ENCODE measurements at regions not wholly inside any gene's neighbourhood (a gene's known extent, or its start where the extent isn't known, plus 50 kb on each side); places are given as distances from the start of the nearest gene placed in this dataset.
"Not testable (repeated sequence)": the region's sequence is repeated elsewhere in the genome, so short reads cannot be mapped to it uniquely, and the experiment has no call there.

DNA sequence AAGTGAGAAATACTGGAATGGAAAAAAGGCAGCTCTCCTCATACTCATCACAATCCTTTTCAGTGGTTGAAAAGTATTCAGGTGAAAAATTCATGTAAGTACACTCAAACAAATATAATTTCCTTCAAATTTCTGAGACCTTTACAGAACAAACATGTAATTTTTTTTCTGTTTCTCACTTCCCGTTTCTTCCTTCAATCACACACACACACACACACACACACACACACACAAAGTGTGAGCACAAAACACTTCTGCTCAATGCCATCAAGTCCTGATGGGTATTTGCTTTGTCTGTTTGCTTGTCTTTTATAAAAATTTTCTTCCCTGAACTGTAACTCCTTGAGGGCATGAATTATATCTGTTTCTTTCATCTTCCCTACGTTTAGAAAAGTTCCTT is 110.6 kb downstream of the LIG4 start:
- H3K4me3 Mint-ChIP-seq, result no peak overlapping the region
- DNase-seq, result no peak
- peak overlapping the region in 1 of 6 donors; percentile 8 for H3K27ac Mint-ChIP-seq
- H3K27me3 Mint-ChIP-seq, result peaks cover 0 to 5% (median 0%) of the 10 kb centered on the region in 3 donors
- H3K4me1 Mint-ChIP-seq, result peaks cover 0 to 4% (median 0%) of the 10 kb centered on the region in 3 donors
- ATAC-seq (ENCODE audit: low read depth in 2 of 2), result no peak
- H3K36me3 Mint-ChIP-seq, result no peaks in the 10 kb centered on the region
- peaks cover 0 to 10% (median 2%) of the 10 kb centered on the region in 7 donors for H3K9me3 Mint-ChIP-seq

DNA sequence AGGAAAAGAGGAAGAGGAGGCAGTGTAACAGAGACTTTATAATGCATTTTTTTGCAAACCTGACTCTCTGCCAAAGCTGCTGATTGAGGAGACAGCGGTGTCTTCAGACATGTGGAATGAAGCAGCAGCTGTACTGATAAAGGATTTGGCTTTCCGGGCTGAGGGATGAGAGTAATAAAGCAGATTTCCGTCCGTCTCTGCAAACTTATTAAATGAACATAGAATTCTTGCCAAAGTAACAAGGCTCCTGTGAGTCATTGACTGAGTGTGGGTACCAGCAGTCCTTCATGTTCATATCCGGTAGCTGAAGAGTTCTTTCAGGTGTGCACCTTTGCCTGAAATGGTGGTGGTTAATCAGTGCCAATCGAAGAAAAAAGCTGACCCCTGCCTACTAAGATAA is 112.6 kb downstream of the LIG4 start:
- peaks cover 0 to 4% (median 0%) of the 10 kb centered on the region in 3 donors for H3K4me1 Mint-ChIP-seq

DNA sequence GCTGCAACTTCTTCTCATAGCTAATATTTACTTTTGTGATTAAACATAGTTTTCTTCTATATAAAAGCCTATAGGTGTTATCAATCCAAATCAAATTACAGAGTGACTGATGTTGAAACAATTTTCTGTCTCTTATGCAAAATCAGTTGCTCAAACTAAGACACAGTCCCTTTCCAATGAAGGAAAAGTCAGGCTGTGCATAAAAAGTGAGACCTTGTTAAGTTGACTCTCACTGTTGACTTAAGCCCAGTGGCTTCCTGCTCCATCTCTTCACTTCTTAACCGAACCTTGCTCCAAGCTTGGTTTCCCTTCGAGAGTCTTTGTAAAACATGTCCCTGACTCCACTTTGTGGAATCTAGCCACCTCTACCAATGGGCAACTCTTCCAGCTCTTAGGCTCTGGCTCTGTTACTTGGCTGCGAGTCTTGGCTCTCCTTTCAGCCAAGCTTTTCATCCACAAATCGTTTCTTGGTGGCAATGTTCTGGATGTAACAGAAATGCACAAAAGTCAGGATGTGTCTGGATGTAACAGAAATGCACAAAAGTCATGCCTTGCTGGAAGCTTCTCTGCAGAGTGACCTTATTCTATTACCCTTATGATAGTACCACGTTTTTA is 118.9 kb downstream of the LIG4 start:
- Mint-ChIP-seq H3K27ac (peak overlapping the region in 1 of 6 donors; percentile 81), H3K9me3 (peaks cover 0 to 2% (median 0%) of the 10 kb centered on the region in 7 donors), H3K36me3 (no peaks in the 10 kb centered on the region), H3K4me1 (no peaks in the 10 kb centered on the region), H3K27me3 (peaks cover 6 to 10% (median 7%) of the 10 kb centered on the region in 3 donors), H3K4me3 (no peak overlapping the region)
- ATAC-seq (ENCODE audit: low read depth in 2 of 2), result no peak
- DNase-seq, result no peak

More for the DNA sequence above, 112.6 kb downstream of the LIG4 start:
- Mint-ChIP-seq H3K36me3 (no peaks in the 10 kb centered on the region), H3K27me3 (peaks cover 4 to 12% (median 7%) of the 10 kb centered on the region in 3 donors), H3K4me3 (no peak overlapping the region), H3K9me3 (peaks cover 0 to 10% (median 2%) of the 10 kb centered on the region in 7 donors), H3K27ac (no peak overlapping the region)
- ATAC-seq (ENCODE audit: low read depth in 2 of 2) (no peak), DNase-seq (no peak)

DNA sequence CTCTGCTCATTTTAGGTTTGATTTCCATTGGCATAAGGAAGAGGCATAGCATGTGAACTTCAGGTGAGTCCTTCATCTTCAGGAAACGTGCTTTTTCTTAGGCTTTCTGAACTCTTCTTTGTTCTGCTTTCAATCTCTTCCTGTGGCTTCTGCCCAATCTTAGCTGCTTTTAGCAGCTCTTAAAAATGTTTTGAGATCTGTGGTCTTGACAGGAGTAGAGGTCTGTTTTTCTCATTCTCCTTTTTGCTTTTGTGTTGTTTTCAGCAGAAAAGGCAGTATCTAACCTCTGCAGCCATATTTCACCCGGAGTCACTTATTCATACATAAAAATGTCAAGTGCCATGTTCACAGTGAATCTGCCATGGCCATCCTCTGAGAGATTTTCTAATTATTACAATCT is 120.3 kb downstream of the LIG4 start:
- H3K27ac Mint-ChIP-seq, result no peak overlapping the region
- peaks cover 0 to 2% (median 0%) of the 10 kb centered on the region in 7 donors for H3K9me3 Mint-ChIP-seq
- H3K4me3 Mint-ChIP-seq, result no peak overlapping the region
- peaks cover 6 to 10% (median 7%) of the 10 kb centered on the region in 3 donors for H3K27me3 Mint-ChIP-seq
- DNase-seq (no peak), ATAC-seq (ENCODE audit: low read depth in 2 of 2) (no peak)
- no peaks in the 10 kb centered on the region for H3K4me1 Mint-ChIP-seq
- H3K36me3 Mint-ChIP-seq, result no peaks in the 10 kb centered on the region

DNA sequence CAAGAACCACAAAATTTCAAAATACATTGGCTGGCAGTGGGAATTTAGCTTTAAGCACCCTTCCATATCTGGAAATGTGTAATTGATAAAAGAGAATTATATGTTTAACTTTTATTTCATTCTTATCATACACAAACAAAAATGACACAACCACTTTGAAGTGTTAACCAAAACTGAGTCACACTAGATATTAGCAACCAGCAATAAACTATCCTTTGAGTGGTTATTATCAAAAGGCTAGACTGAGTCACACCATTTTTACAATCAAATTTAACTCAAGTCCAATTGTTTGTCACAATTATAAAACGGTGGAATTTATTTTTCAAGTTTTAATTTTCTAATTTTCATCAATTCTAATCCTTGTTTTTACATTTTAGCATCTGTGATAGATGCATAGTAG is 121.7 kb downstream of the LIG4 start:
- ATAC-seq (ENCODE audit: low read depth in 2 of 2), result no peak
- H3K4me1 Mint-ChIP-seq, result no peaks in the 10 kb centered on the region
- H3K4me3 Mint-ChIP-seq, result no peak overlapping the region
- peaks cover 0 to 2% (median 0%) of the 10 kb centered on the region in 7 donors for H3K9me3 Mint-ChIP-seq
- H3K27me3 Mint-ChIP-seq, result peaks cover 3 to 10% (median 7%) of the 10 kb centered on the region in 3 donors
- H3K27ac Mint-ChIP-seq, result no peak overlapping the region
- no peak for DNase-seq
- no peaks in the 10 kb centered on the region for H3K36me3 Mint-ChIP-seq

DNA sequence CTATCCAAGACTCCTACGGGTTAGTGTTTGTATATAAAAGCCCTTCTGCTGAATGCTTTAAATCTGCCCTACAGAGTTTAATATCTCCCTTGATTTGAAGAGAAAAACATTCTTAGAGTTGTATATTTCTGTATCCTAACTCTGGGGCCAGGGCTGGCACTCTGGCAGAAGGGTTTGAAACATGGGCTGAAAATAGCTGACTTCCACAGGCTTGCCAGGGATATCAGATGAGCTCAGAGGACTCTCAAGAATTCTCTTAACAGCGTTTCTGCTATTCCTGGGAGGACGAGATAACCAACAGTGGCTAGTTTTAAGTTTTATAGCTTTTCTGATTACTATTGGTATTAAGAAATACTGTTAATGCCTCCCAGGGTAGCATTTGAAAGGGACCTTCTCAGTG is 127.5 kb downstream of the LIG4 start:
- Mint-ChIP-seq H3K4me3 (no peak overlapping the region), H3K27ac (no peak overlapping the region), H3K4me1 (no peaks in the 10 kb centered on the region), H3K9me3 (peaks cover 0 to 2% (median 0%) of the 10 kb centered on the region in 7 donors), H3K36me3 (no peaks in the 10 kb centered on the region), H3K27me3 (no peaks in the 10 kb centered on the region)
- DNase-seq (no peak), ATAC-seq (ENCODE audit: low read depth in 2 of 2) (no peak)

DNA sequence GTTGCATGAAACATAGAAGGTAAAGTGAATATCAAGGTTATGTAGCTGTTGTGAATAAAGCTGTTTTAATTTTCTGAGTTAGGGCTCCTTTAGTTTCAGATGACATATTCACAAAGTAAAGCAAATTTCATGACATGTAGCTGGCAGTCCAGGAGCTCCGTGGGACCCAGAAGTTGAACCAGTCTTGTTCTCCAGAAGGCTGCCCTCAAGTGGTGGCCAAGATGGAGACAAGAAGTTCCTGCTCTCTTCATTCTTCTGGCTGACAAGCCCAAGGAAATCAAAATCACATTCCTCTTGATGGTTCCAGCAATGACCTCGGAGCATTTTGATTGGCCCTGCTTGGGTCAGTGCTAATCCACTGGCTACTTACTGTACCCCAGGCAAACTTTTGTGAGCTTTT is 128.7 kb downstream of the LIG4 start:
- no peaks in the 10 kb centered on the region for H3K4me1 Mint-ChIP-seq
- no peaks in the 10 kb centered on the region for H3K36me3 Mint-ChIP-seq
- no peak overlapping the region for H3K27ac Mint-ChIP-seq
- DNase-seq (no peak), ATAC-seq (ENCODE audit: low read depth in 2 of 2) (no peak)
- H3K27me3 Mint-ChIP-seq, result no peaks in the 10 kb centered on the region
- peaks cover 0 to 2% (median 0%) of the 10 kb centered on the region in 7 donors for H3K9me3 Mint-ChIP-seq
- H3K4me3 Mint-ChIP-seq, result no peak overlapping the region

DNA sequence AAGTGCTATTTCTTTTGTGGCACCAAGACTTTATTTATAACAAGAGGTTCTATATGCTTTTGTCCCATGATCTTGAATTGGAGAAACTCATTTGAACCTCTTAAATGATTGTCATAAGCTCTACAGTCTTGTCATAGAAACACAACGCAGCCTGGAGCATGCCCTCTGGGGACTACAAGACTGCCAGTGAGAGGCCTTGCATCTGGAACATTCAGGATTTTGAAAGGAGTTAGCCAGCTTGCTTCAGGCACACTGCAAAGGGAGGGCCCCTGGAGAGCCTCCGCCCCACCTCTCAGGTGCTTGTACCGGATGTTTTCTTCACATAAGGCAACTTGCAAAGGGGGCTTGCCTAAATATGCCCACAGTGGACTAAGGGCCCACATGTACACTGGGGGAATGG is 130.5 kb downstream of the LIG4 start:
- DNase-seq (no peak), ATAC-seq (ENCODE audit: low read depth in 2 of 2) (no peak)
- no peak overlapping the region for H3K27ac Mint-ChIP-seq
- no peaks in the 10 kb centered on the region for H3K36me3 Mint-ChIP-seq
- no peaks in the 10 kb centered on the region for H3K4me1 Mint-ChIP-seq
- no peaks in the 10 kb centered on the region for H3K27me3 Mint-ChIP-seq
- H3K9me3 Mint-ChIP-seq, result peaks cover 0 to 2% (median 0%) of the 10 kb centered on the region in 7 donors
- H3K4me3 Mint-ChIP-seq, result no peak overlapping the region

DNA sequence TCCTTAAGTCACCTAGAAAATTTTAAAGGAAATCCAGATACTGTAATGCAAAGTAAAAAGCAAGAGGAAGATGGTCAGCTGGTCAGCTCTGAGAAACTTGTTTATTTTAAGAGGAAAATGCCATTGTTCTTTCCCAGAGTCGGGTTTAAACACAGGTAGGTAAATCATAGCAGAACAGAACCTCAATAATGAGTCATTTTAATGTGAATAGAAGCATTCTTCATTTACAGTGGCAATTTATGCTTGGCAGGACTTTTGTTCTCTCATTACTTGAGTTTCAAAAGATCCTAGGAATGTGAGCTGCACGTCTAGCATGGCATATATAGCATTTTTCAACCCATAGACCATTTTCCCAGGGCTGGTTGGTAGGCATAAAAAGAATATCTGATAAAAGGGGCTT is 132.3 kb downstream of the LIG4 start:
- H3K4me1 Mint-ChIP-seq, result no peaks in the 10 kb centered on the region
- peaks cover under 1 to 9% (median 5%) of the 10 kb centered on the region in 7 donors for H3K9me3 Mint-ChIP-seq
- no peak overlapping the region for H3K27ac Mint-ChIP-seq
- H3K27me3 Mint-ChIP-seq, result no peaks in the 10 kb centered on the region
- DNase-seq, result no peak
- no peaks in the 10 kb centered on the region for H3K36me3 Mint-ChIP-seq
- no peak for ATAC-seq (ENCODE audit: low read depth in 2 of 2)
- no peak overlapping the region for H3K4me3 Mint-ChIP-seq

DNA sequence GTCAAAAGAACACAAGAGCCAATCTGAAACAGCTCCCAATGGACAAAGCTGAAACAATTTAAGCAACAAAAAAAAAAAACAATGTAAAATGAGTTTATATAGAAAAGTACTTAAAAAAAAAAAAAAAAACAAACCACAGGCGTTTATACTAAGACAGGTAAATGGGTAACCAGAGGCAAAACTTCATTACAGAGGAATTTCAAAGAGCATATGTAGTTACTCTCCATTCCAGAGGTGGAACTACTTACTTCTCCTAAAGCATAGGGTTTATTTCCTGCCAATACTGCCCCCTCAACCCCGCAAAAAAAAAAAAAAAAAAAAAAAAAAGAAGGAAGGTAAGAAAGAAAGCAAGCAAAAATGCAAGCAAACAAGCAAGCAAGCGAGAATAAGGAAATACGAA is 132.9 kb downstream of the LIG4 start:
- no peak for DNase-seq
- Mint-ChIP-seq H3K27me3 (no peaks in the 10 kb centered on the region), H3K4me1 (no peaks in the 10 kb centered on the region), H3K27ac (no peak overlapping the region), H3K4me3 (no peak overlapping the region), H3K36me3 (no peaks in the 10 kb centered on the region), H3K9me3 (peaks cover 2 to 14% (median 6%) of the 10 kb centered on the region in 7 donors)
- no peak for ATAC-seq (ENCODE audit: low read depth in 2 of 2)

DNA sequence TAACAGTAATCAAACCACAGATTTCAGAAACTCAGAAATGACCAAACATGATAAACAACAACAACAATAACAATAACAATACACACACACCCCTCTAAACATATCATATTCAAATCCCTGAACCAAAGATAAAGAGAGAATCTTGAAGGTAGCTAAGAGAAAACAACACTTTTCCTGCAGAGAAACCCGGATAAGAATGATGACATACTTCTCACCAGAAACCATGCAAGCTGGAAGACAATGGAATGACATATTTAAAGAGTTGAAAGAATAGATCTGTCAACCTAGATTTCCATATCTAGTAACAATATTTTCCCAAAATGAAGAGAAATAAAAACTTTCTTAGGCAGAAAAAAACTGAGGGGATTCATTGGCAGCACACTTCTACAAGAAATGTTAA is 138.1 kb downstream of the LIG4 start:
- peaks cover 9 to 40% (median 18%) of the 10 kb centered on the region in 7 donors for H3K9me3 Mint-ChIP-seq
- no peaks in the 10 kb centered on the region for H3K4me1 Mint-ChIP-seq
- no peaks in the 10 kb centered on the region for H3K27me3 Mint-ChIP-seq
- ATAC-seq (ENCODE audit: low read depth in 2 of 2), result no peak
- no peak overlapping the region for H3K4me3 Mint-ChIP-seq
- H3K27ac Mint-ChIP-seq, result no peak overlapping the region
- DNase-seq, result no peak
- H3K36me3 Mint-ChIP-seq, result peaks cover 0 to 5% of the 10 kb centered on the region in 2 donors

DNA sequence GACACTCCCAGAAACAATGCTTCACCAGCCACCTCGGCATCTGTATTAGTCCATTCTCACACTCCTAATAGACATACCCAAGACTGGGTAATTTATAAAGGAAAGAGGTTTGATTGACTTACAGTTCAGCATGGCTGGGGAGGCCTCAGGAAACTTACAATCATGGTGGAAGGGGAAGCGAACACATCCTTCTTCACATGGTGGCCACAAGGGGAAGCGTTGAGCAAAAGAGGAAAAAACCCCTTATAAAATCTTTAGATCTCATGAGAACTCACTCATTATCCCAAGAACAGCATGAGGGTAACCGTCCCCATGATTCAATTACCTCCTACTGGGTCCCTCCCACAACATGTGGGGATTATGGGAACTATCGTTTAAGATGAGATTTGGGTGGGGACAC is 140.9 kb downstream of the LIG4 start:
- not testable (repeated sequence) for H3K27ac Mint-ChIP-seq; ATAC-seq (ENCODE audit: low read depth in 2 of 2); H3K36me3 Mint-ChIP-seq; H3K27me3 Mint-ChIP-seq; H3K4me1 Mint-ChIP-seq; H3K4me3 Mint-ChIP-seq; DNase-seq
- H3K9me3 Mint-ChIP-seq, result peaks cover 18 to 47% (median 22%) of the 10 kb centered on the region in 7 donors

DNA sequence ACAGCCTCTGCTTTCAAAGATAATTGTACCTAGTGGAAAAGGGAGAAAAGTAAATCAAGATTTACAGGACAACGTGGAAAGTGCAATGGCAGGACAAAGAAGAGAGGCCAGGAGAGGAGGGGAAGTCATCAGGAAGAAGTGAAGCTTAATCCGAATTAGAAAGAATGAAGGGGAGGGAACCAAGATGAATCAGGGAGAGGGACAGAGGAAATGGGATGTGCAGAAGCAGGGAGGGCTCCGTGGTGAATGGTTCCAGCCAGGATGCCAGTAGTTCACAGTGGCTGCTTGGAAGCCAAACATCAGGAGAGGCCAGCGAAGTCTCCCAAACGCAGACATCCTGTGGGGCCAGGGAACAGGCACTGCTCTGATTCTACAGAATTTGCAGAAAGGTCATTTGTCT is 144.4 kb downstream of the LIG4 start:
- no peak overlapping the region for H3K4me3 Mint-ChIP-seq
- peaks cover 10 to 49% (median 20%) of the 10 kb centered on the region in 7 donors for H3K9me3 Mint-ChIP-seq
- no peak overlapping the region for H3K27ac Mint-ChIP-seq
- H3K4me1 Mint-ChIP-seq, result no peaks in the 10 kb centered on the region
- DNase-seq (no peak), ATAC-seq (ENCODE audit: low read depth in 2 of 2) (no peak)
- no peaks in the 10 kb centered on the region for H3K36me3 Mint-ChIP-seq
- H3K27me3 Mint-ChIP-seq, result no peaks in the 10 kb centered on the region

DNA sequence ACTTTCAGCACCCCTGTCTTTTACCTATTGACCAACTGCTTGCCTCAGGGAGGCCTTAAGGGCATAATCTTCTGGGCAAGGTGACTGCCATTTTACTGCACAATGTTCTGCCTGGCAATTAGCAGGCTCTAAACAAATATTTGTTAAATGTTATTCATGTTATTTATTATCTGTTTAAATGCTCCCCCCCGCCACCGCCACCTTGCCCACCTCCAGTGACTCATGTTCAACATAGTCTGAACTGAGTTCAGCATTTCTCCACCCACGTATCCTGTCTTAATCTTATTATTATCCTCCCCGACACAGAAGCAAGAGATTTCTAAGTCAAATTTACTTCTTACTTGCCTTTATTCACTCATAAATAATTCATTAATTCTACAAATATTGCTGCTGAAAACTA is 144.8 kb downstream of the LIG4 start:
- H3K27ac Mint-ChIP-seq, result no peak overlapping the region
- H3K27me3 Mint-ChIP-seq, result no peaks in the 10 kb centered on the region
- H3K4me3 Mint-ChIP-seq, result no peak overlapping the region
- DNase-seq, result no peak
- no peaks in the 10 kb centered on the region for H3K4me1 Mint-ChIP-seq
- H3K9me3 Mint-ChIP-seq, result peaks cover 9 to 45% (median 20%) of the 10 kb centered on the region in 7 donors
- H3K36me3 Mint-ChIP-seq, result no peaks in the 10 kb centered on the region
- ATAC-seq (ENCODE audit: low read depth in 2 of 2), result no peak
